Caco-2 (cell line): ENCODE measurements at regions not wholly inside any gene's neighbourhood (a gene's known extent, or its start where the extent isn't known, plus 50 kb on each side); places are given as distances from the start of the nearest gene placed in this dataset.

Experiments
- BruUV-seq: library from RNA; stranded (reverse); fragments of 400-500 nt; replicated peaks from 2 replicates; lab custom pipeline; 2021; lab: Mats Ljungman, UMichigan
- CTCF ChIA-PET: fragments of 300-600 bp; sonication (Branson Sonifier 250); formaldehyde crosslinking; loops from one replicate; lab custom pipeline; 2022; ENCODE audit warnings: antibody characterized with exemption; lab: Charles Lee
- POLR2A ChIA-PET: fragments of 300-600 bp; sonication (Branson Sonifier 250); formaldehyde crosslinking; loops from one replicate; lab custom pipeline; 2022; ENCODE audit warnings: antibody characterized with exemption; lab: Charles Lee
- DNase-seq, 2 experiments: peaks; one replicate each; pipeline versions ENCODE4 v3.0.0 to v3.0.0-alpha.2; 2020 to 2022
- H3K27me3 ChIP-seq: replicated peaks from 2 replicates; pipeline ENCODE4 v1.6.0; 2011; ENCODE audit warnings: low read length; ENCODE audit not compliant: control insufficient read depth, insufficient read depth
- H3K36me3 ChIP-seq: 2 replicates; pipeline ENCODE4 v1.5.1; 2011; ENCODE audit warnings: low read length; ENCODE audit not compliant: control insufficient read depth, insufficient read depth
- H3K4me1 ChIP-seq: fragments of 250-450 bp; sonication (Bioruptor Pico); 2 replicates; pipeline ENCODE4 v1.5.1; 2020; ENCODE audit warnings: mild to moderate bottlenecking
- H3K4me3 ChIP-seq: 2 replicates; pipeline ENCODE4 v1.5.1; 2011; ENCODE audit warnings: low read depth, mild to moderate bottlenecking, control low read depth, low read length
- H3K9me3 ChIP-seq: fragments of 250-450 bp; sonication (Bioruptor Pico); 2 replicates; pipeline ENCODE4 v1.5.1; 2020; ENCODE audit warnings: mild to moderate bottlenecking, moderate library complexity
- H3K27ac Mint-ChIP-seq: one replicate; pipeline ENCODE4 v1.8.0; 2022; ENCODE audit warnings: mixed read lengths; ENCODE audit not compliant: unreplicated experiment
- H3K27me3 Mint-ChIP-seq: one replicate; pipeline ENCODE4 v1.8.0; 2022; ENCODE audit warnings: mixed read lengths; ENCODE audit not compliant: insufficient read depth, unreplicated experiment
- H3K36me3 Mint-ChIP-seq: one replicate; pipeline ENCODE4 v1.8.0; 2022; ENCODE audit warnings: mild to moderate bottlenecking, mixed read lengths; ENCODE audit not compliant: insufficient read depth, unreplicated experiment
- H3K4me1 Mint-ChIP-seq: one replicate; pipeline ENCODE4 v1.8.0; 2022; ENCODE audit warnings: low read depth, mixed read lengths; ENCODE audit not compliant: unreplicated experiment
- H3K4me3 Mint-ChIP-seq: one replicate; pipeline ENCODE4 v1.8.0; 2022; ENCODE audit warnings: mild to moderate bottlenecking, moderate library complexity, mixed read lengths; ENCODE audit not compliant: unreplicated experiment
- H3K9me3 Mint-ChIP-seq: one replicate; pipeline ENCODE4 v1.8.0; 2022; ENCODE audit warnings: mixed read lengths; ENCODE audit not compliant: unreplicated experiment
- CTCF ChIP-seq, 2 experiments: fragments of 200-600 bp in 1 of 2; IDR thresholded peaks; 1 replicate in 1 of 2; 2 replicates in 1 of 2; pipeline versions ENCODE4 v1.5.1 to v1.8.0; 2011 to 2022; ENCODE audit warnings: antibody characterized with exemption in 1 of 2, control low read depth in 1 of 2, inconsistent platforms in 1 of 2, low read depth in 1 of 2, low read length in 1 of 2, mild to moderate bottlenecking in 1 of 2, moderate library complexity in 1 of 2; ENCODE audit not compliant: insufficient read depth in 1 of 2, severe bottlenecking in 1 of 2, unreplicated experiment in 1 of 2
- intact Hi-C: fragments of 100-400 bp; cut with micrococcal nuclease; formaldehyde crosslinking; loops from one replicate; pipeline ENCODE4 v1.10.0; 2022; ENCODE audit not compliant: unreplicated experiment

DNA sequence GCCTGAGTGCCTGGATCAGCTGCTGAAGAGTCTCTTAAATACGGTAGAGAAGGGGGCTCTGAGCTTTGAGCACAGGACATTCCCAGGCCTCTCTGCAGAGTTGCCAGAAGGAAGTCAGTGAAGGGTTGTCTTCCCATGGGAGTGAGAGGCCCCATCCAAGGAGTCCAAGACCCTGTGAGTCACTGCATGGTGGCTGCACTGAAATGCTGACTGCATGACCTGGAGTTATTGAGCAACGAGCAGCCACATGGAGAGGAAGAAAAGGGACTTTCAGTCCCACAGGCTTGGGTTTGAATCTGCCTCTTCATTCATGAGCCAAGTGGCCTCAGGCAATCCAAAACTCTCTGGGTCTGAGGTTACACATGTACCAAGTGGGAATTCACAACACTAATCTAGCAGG lies 69.6 kb upstream of the RASGRF1 start:
- H3K4me1 ChIP-seq, result no peaks in the 10 kb centered on the region
- no peak overlapping the region for H3K4me3 Mint-ChIP-seq
- no peaks in the 10 kb centered on the region for H3K9me3 ChIP-seq
- no peaks in the 10 kb centered on the region for H3K4me1 Mint-ChIP-seq
- no peak overlapping the region for H3K27ac Mint-ChIP-seq
- BruUV-seq, result no TSS peak
- H3K36me3 Mint-ChIP-seq, result no peaks in the 10 kb centered on the region
- peaks cover 10% of the 10 kb centered on the region for H3K27me3 Mint-ChIP-seq
- H3K9me3 Mint-ChIP-seq, result no peaks in the 10 kb centered on the region
- no peak overlapping the region for H3K4me3 ChIP-seq
- CTCF ChIA-PET, result no interaction called here
- POLR2A ChIA-PET, result no interaction called here
- DNase-seq, result no peak
- no peak for TF ChIP-seq CTCF (IDR thresholded peaks at IDR 0.05; ENCODE audit: insufficient read depth in 1 of 2, low read depth in 1 of 2, low read length in 1 of 2, severe bottlenecking in 1 of 2, unreplicated experiment in 1 of 2)
- intact Hi-C loops, result no loop called here
- H3K27me3 ChIP-seq, result no peaks in the 10 kb centered on the region
- H3K36me3 ChIP-seq, result no peaks in the 10 kb centered on the region

GRCh38 chr15:79157631-79158592 lies 67.3 kb upstream of the RASGRF1 start:
- BruUV-seq, result no TSS peak
- Histone ChIP-seq H3K4me3 (no peak overlapping the region), H3K4me1 (no peaks in the 10 kb centered on the region), H3K36me3 (no peaks in the 10 kb centered on the region), H3K9me3 (no peaks in the 10 kb centered on the region), H3K27me3 (no peaks in the 10 kb centered on the region)
- POLR2A ChIA-PET, result interaction anchor here (0.6 kb wide), 1 partner anchor 32 kb away, joined by 3 read pairs; no protein-coding TSS in a partner anchor
- Mint-ChIP-seq H3K27ac (no peak overlapping the region), H3K27me3 (no peaks in the 10 kb centered on the region), H3K9me3 (no peaks in the 10 kb centered on the region), H3K4me3 (no peak overlapping the region), H3K36me3 (no peaks in the 10 kb centered on the region), H3K4me1 (no peaks in the 10 kb centered on the region)
- CTCF ChIA-PET, result no interaction called here
- intact Hi-C loops, result no loop called here
- DNase-seq, result no peak
- no peak for TF ChIP-seq CTCF (IDR thresholded peaks at IDR 0.05; ENCODE audit: insufficient read depth in 1 of 2, low read depth in 1 of 2, low read length in 1 of 2, severe bottlenecking in 1 of 2, unreplicated experiment in 1 of 2)

DNA sequence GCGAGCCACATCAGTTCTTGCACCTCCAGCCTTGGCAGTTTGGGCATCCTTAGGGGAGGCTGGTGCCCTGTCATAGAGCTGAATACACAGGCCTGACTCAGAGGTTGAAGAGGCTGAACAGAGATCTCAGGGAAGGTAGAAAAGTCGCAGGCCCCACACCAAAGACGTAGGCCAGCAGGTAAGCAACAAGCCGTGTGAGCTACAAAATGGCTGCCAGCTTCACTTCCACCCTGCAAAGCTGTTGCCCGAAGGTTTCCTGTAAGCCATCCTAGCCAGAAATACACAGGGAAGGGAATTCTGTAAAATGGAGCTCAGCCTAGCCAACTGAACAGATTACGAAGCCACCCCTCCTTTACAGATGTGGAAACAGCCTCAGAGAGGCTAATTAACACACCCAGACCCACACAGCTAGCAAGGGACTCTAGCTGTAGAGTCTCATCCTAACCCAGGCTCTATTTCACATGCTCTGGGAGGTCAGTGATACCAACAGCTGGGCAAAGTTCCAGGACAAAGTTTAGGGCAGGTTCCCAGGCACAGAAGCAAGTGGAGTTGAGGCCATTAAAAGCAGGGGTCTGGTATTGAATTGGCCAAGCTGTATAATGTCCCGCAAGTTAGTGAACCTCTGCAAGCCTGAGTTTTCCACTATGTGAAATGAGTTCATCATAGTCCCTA lies 66.3 kb upstream of the RASGRF1 start:
- intact Hi-C loops, result no loop called here
- CTCF ChIA-PET, result no interaction called here
- no peaks in the 10 kb centered on the region for H3K27me3 Mint-ChIP-seq

More for the DNA sequence above, 66.3 kb upstream of the RASGRF1 start:
- Histone ChIP-seq H3K4me1 (no peaks in the 10 kb centered on the region), H3K4me3 (no peak overlapping the region), H3K9me3 (no peaks in the 10 kb centered on the region), H3K36me3 (no peaks in the 10 kb centered on the region), H3K27me3 (no peaks in the 10 kb centered on the region)
- Mint-ChIP-seq H3K4me1 (no peaks in the 10 kb centered on the region), H3K4me3 (no peak overlapping the region), H3K36me3 (no peaks in the 10 kb centered on the region), H3K27ac (no peak overlapping the region), H3K9me3 (no peaks in the 10 kb centered on the region)
- POLR2A ChIA-PET, result no interaction called here
- no peak for TF ChIP-seq CTCF (IDR thresholded peaks at IDR 0.05; ENCODE audit: insufficient read depth in 1 of 2, low read depth in 1 of 2, low read length in 1 of 2, severe bottlenecking in 1 of 2, unreplicated experiment in 1 of 2)
- no peak for DNase-seq
- BruUV-seq, result no TSS peak
